HG03354 (cell line): ENCODE measurements at regions not wholly inside any gene's neighbourhood (a gene's known extent, or its start where the extent isn't known, plus 50 kb on each side); places are given as distances from the start of the nearest gene placed in this dataset.
"Not testable (repeated sequence)": the region's sequence is repeated elsewhere in the genome, so short reads cannot be mapped to it uniquely, and the experiment has no call there.

ENCODE experiments used
- ATAC-seq: cut with Tn5 transposase; IDR thresholded peaks from one replicate; pipeline ENCODE4 v1.9.1; 2021; ENCODE audit warnings: mild to moderate bottlenecking; ENCODE audit not compliant: unreplicated experiment, poor library complexity, severe bottlenecking

DNA sequence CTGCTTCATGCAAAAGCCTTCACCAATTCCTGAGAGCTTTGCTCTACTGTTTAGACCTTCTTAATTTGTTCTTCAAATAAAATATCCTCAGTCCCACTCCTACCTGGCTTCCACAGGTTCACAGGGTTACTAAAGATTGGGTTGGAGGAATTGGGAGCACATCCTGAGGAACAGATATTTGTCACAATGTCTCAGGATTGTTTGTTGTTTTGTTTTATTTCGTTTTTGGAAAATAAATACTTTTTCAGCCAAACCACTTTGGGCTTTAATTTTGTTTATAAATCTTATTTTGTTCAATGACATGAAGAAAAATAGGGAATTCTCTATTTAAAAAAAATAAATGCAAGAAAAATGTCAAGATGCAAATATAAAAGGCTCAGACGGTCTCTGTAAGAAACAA lies 249.0 kb downstream of the MEF2C start:
- ATAC-seq = no peak

DNA sequence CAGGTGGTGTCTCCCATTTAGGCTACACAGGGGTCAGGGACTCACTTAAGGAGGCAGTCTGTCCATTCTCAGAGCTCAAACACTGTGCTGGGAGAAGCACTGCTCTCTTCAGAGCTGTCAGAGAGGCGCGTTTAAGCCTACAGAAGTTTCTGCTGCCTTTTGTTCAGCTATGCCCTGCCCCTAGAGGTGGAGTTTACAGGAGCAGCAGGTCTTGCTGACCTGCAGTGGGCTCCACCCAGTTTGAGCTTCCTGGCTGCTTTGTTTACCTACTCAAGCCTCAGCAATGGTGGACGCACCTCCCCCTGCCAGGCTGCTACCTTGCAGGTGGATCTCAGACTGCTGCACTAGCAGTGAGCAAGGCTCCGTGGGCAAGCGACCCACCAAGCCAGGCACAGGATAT lies 260.1 kb downstream of the MEF2C start:
- ATAC-seq = not testable (repeated sequence)

DNA sequence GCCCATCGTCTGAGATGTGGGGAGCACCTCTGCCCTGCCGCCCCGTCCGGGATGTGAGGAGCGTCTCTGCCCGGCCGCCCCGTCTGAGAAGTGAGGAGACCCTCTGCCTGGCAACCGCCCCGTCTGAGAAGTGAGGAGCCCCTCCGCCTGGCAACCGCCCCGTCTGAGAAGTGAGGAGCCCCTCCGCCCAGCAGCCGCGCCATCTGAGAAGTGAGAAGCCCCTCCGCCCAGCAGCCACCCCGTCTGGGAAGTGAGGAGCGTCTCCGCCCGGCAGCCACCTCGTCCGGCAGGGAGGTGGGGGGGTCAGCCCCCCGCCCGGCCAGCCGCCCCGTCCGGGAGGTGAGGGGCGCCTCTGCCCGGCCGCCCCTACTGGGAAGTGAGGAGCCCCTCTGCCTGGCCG lies 267.2 kb downstream of the MEF2C start:
- ATAC-seq = not testable (repeated sequence)

DNA sequence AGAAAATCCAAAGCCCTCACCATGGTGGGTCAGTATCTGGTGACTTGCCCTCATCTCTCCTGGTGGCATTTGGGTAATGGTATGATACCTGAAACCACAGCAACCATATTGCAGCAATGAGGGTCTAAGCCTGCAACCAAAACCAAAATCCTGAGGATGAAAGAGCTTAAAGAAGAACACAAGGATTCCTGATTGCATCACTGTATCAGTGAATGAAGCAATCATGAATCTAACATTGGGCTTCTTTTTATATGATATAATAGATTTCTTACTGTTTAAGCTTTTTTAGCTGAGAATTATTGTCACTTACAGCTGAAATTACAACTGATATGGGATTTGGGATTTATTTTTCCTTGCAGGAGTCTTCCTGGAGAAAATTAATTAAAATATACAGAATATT lies 269.9 kb downstream of the MEF2C start:
- ATAC-seq = no peak

DNA sequence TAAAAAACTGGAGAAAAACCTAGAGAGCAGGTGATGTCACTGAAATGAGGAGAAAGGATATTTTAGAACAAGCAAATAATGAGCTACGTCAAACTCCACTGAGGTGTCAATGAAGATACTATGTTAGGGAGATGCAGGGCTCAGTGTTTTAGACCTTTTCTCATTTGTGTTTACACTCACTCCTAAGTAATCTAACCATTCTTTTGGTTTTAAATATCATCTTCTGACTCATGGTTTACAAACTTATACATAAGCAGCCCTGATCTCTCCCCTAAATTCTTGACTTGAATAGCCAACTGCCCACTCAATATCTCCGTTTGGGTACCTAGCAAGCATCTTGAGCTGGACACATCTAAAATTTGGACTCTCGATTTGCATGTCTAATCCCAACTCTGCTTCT lies 272.4 kb downstream of the MEF2C start:
- no peak for ATAC-seq

DNA sequence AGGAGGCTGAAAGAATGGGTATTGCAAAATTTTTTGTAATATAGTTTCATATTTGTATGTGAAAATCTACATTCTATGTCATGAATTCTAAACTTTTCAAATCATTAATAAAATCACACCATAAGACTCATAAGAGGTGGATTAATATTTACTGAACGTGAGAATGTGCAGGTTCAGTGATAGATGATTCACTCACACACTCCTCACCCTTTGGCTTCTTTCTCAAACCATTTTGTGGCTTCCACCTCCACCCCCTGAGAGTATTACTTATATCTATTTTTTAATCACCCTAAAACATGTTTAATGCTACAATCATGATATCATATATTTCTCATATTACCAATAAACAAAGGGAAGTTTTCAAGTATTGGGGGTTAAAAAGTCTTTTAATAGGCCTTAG lies 275.5 kb downstream of the MEF2C start:
- no peak for ATAC-seq

DNA sequence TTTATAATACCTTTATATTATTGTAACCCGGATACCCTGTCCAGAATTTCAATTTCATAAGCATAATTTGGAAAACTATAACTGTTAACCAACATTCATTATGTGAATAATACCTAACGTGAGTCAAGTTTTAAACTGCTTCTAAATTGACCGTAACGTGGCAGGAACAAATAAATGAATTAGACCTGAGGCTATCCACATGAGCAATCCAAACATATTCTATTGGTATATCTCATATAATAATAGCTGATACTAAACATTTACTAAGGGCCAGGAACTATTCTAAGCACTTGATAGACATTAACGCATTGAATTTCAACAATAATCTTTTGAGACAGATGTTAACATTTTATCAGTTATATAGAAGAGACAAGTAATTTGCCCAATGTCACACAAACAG lies 276.4 kb downstream of the MEF2C start:
- no peak for ATAC-seq

DNA sequence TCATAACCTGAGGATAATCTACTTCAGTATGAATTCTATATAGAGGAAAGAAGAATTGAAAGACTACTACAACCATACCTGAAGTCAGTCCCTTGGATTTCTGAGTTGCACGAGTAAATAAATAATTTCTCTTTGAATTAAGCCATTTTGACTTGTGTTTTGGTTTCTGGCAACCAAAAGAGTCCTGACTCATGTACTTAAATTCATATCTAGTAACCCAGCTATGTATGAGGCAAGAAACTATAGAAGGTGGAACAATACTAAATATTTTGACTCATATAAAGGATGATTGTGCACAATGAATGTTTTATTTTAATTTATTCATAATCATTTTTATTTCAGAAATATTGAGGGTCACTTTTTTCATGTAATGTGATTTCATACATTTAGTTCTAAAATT lies 276.8 kb downstream of the MEF2C start:
- no peak for ATAC-seq

DNA sequence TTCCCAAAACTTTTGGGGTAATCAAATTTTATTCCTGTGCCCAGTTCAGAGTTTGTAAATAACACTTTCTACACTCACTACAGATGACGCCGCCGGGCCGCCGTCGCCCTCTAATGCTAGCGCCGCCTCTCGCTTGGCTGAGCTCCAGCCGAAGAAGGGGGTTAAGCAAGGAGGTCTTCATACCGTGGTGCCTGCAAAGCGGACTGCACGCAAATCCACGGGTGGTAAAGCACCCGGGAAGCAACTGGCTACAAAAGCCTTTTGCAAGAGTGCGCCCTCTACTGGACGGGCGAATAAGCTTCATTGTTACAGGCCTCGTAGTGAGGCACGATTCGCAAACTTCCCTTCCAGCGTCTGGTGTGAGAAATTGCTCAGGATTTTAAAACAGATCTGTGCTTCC lies 280.4 kb downstream of the MEF2C start:
- no peak for ATAC-seq

DNA sequence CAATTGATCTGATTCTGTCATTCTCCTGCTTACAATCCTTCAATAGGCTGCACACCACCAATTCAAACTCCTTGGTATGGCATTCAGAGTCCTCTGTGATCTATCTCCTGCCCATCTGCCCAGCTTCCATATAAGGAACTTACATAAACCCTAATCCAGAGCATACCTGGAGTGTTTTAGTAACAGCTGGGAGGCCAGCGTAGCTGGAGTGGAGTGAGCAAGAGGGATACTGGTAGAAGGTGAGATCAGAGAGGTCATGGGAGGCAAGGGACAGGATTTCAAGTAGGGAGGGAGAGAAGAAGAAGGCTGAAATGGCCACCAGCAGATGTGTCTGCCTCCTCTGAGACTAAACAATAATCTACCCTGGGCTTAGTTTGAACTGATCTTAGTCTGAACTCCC lies 288.5 kb downstream of the MEF2C start:
- ATAC-seq = no peak

DNA sequence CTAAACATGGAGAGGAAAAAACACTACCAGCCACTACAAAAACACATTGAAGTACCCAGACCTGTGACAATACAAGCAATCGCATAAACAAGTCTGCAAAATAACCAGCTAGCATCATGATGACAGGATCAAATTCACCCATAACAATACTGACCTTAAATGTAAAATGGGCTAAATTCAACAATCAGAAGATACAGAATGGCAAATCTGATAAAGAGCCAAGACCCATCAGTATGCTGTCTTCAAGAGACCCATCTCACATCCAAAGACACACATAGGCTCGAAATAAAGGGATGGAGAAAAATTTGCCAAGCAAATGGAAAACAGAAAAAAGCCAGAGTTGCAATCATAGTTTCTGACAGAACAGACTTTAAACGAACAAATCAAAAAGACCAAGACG lies 294.4 kb downstream of the MEF2C start:
- no peak for ATAC-seq

DNA sequence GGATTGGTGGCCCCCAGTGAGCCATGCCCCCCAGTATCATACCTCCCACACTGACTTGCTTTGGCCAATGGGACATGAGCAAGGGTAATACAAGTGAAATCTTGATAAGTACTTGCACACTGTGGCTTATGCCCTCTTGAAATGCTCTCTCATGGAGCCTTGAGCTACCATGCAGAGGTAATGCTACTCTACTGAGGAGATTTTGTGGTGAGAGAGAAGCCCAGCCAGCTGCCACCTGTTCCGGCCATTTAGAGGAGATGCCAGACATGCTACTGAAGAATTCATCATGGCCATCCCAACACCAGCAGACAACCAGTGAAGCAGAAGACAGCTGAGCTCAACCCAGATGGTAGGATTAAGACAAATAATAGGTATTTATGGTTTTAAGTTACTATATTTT lies 299.5 kb downstream of the MEF2C start:
- no peak for ATAC-seq

DNA sequence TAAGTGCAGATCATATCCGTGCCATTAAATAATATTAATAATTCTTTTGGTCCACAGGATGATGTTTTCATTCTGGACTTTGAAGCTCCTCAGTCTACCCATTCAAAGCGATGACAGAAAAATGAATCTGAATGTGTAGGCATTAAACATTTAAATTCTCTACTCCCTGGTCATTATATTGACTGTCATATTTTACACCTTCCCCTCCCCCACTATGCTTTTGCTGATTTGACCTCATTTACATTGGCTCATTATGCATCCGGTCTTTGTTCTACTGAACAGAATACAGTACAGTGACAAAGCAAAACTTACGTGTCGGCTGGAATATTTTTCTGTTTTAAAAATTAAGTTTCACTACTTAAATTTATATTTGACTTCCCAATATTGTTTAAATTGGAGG lies 289.7 kb upstream of the TMEM161B start:
- no peak for ATAC-seq

DNA sequence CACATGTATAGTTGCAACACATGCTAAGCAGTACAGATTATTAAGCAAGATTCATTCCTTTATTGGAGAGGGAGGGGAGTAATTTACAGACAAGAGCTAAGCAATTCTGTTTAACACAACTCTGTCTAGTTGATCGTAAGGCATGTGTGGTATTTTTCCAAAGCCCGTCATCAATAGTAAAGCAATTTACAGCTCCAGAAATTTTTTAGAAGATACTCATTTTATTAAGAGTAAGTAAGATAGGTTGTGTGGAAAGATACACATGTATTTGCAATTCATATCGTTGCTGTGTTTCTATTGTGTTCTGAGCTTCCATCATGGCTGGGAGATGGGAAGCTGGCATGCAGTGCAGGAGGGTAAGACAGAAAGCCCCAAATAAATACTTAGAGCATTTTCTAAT lies 289.2 kb upstream of the TMEM161B start:
- no peak for ATAC-seq

DNA sequence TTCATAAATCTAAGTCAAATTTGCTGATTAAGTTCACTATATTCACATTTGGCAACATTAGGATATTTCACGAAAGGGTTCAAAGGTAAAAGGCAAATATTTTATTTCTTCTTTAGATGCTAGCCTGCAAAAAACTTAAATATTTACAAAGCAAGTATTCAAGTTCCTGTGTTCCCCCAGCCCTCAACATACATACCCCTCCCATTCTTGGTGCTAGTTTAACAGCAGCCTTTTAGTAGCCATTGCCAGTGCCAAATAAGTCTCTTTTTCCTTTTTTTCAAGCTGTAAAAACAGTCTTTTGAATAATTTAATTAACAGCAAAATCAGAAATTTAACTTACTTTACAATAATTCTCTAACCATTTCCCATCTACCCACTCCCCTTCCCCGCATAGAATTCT lies 288.5 kb upstream of the TMEM161B start:
- ATAC-seq = no peak

DNA sequence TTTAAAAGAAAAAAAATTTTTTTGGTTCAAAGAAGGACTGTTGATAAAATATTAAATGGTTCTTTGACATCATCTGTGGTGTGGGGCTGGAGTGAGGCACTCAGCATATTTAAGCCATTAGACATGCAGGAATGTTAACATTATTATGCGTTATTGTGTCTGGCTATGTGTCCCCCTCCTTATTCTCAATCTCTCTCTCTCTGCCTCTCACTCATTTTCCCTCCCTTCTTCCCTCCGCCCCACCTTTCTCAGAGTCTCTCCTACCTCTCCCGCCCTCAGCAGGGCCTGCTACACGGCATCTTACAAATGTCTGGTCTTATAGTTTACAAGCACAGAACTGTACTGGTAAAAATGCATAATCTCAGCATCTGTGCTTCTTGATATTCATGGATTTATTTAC lies 287.8 kb upstream of the TMEM161B start:
- no peak for ATAC-seq

DNA sequence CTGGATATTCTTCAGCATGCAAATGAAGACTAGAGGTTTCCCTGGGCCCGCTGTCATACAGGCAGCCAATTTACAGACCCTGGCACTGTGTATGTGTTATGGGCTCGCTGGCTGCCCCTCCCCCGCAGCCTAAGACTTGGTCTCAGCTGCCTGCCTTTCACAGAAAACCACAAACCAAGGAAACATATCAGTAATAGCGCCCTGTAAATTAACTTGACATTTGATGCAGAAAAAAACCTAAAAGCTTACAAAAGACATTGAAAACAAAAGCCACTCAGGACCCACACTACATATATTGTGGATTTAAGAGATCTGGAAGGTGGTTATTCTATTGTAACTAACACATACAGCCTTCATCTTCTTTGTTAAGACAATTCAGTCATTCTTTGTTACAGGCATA lies 287.0 kb upstream of the TMEM161B start:
- no peak for ATAC-seq

DNA sequence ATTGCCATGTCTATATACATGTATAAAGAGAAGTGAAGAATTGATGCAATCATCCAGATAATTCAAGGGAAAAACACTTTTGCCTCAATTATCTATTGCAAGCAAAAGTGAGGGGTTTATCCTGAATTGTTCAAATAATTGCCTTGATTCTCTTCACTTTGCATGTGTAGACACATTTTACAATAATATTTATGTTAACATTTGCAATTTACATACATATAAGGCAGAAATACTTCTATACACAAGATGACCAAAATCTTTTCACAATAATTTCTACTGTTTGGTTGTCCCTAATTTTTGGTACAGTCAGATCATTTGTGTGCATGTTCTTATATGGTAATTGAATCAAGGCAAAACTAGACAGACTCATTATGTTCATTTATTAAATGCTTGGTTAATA lies 285.3 kb upstream of the TMEM161B start:
- no peak for ATAC-seq

DNA sequence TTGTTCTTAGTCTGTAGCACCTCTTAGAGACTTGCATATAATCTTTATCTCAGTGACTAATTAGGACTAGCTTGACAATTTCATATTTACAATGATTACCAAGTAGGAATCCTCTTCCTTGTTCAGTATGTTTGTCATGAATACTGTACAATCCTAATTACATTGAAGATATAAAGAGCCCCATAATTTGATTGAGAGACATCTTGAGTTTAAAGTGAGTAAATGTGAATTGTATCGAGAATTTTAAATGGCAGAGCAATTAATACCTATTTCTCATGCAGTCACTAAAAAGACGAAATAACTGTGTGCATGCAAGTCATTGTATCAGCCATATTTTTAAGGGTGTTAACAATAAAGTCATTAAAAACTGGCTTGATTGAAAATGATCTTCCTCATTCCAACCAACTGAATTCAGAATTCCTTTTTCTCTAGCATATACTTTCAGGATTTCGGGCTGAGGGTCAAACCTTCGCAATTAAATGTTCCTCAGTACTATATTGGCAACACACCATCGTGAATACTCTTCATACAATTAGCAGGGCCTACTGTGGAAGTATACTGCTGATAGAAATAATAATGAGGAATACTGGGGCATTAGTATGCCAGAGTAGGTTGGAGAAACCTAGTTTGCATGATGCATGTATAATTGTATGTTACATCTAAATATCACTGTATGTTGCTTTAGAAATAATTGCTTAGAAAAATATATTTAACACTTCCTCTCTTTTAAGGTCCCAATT lies 284.7 kb upstream of the TMEM161B start:
- no peak for ATAC-seq

DNA sequence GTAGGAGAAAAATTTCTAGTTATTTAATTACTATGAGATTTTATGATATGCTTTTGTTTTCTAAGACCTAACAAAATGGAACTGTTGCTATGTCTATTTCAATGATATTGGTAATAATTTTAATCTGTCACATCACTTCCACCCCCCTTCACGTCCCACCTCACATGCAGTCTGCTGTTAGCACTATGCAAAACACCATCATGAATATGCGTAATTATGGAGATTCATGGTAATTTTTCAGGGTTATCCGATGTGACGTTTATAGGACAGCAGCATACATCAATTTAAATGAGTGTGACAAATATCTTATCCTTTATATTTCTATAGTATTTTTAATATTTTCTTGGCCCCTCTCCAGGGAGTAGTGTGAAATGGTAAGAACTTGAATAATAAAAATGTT lies 283.8 kb upstream of the TMEM161B start:
- no peak for ATAC-seq

DNA sequence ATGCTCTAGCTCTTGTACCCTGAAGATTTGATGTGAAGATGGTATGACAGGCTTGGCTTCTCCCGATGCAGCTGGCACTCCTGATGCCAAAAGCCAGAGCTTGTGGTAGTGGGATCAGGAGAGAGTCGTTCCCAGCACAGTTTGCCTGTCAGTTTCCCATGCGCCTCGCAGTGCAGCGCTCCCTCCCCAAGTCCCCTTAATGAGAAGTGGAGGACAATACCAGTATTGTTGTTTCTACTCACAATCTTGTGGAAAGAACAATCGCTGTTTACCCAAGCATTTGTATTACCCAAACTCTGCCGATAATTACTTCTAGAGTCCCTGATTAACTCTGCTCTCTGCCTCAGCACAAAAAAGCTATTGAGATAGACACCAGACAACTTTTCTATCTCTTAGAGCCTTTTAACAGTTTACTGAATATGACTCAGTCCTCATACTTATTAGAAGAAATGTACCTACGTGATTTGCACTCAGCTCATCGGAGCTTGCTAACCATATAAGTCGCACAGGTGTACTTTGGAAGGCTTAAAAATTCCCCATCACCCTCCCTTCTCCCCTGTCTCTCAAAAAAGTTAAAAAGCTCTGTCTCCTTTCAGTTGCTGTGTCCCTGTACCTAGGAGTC lies 283.2 kb upstream of the TMEM161B start:
- ATAC-seq = no peak

DNA sequence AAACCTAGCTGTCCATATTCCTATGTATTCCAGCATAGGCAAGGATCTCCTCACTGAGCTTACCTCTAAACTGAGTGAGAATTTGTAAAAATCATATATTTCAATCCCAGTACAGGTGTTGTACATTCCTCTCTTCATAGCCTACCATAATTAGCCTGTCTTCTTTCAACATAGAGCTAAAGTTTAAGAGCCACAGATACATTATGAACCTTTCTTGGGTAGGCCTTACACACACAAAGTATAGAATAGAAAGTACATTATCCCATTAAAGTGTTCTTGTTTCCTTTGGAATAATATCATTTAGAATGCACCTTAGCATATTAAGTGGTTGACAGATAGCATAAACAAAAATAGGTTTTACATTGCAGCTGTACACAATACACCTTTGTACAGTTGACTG lies 282.1 kb upstream of the TMEM161B start:
- no peak for ATAC-seq
